NCI-H460 (cell line): ENCODE measurements at regions not wholly inside any gene's neighbourhood (a gene's known extent, or its start where the extent isn't known, plus 50 kb on each side); places are given as distances from the start of the nearest gene placed in this dataset.
"Not testable (repeated sequence)": the region's sequence is repeated elsewhere in the genome, so short reads cannot be mapped to it uniquely, and the experiment has no call there.

Experiments used
- DNase-seq: peaks from one replicate; pipeline ENCODE4 v3.0.0-alpha.2; 2016; ENCODE audit warnings: low read depth; ENCODE audit errors: extremely low read depth

GRCh38 chr9:1115370-1115769, 65.2 kb downstream of the DMRT2 start:
- no peak for DNase-seq

GRCh38 chr9:1117439-1117838, 67.3 kb downstream of the DMRT2 start:
- DNase-seq: no peak

GRCh38 chr9:1120500-1121165, 70.5 kb downstream of the DMRT2 start:
- no peak for DNase-seq

GRCh38 chr9:1125741-1126140, 75.6 kb downstream of the DMRT2 start:
- no peak for DNase-seq

- no peak for DNase-seq
These were observed 77.9 kb downstream of the DMRT2 start for GRCh38 chr9:1128046-1128445.

GRCh38 chr9:1129382-1129781, 79.2 kb downstream of the DMRT2 start:
- DNase-seq: no peak

GRCh38 chr9:1140057-1140456, 89.9 kb downstream of the DMRT2 start:
- no peak for DNase-seq

- DNase-seq: no peak
These were observed 101.5 kb downstream of the DMRT2 start for GRCh38 chr9:1151691-1152090.

- no peak for DNase-seq
These were observed 102.0 kb downstream of the DMRT2 start for GRCh38 chr9:1152171-1152570.

- DNase-seq: no peak
These were observed 104.6 kb downstream of the DMRT2 start for GRCh38 chr9:1154739-1155138.

GRCh38 chr9:1155602-1156001, 105.4 kb downstream of the DMRT2 start:
- no peak for DNase-seq

- no peak for DNase-seq
These were observed 106.8 kb downstream of the DMRT2 start for GRCh38 chr9:1156794-1157550.

- DNase-seq: no peak
These were observed 107.7 kb downstream of the DMRT2 start for GRCh38 chr9:1157836-1158235.

- no peak for DNase-seq
These were observed 120.8 kb downstream of the DMRT2 start for GRCh38 chr9:1170918-1171317.

GRCh38 chr9:1171546-1171945, 121.4 kb downstream of the DMRT2 start:
- no peak for DNase-seq

GRCh38 chr9:1173211-1173610, 123.1 kb downstream of the DMRT2 start:
- DNase-seq: no peak

- DNase-seq: no peak
These were observed 123.8 kb downstream of the DMRT2 start for GRCh38 chr9:1173993-1174392.

- no peak for DNase-seq
These were observed 129.2 kb downstream of the DMRT2 start for GRCh38 chr9:1179366-1179765.

GRCh38 chr9:1184146-1184545, 134.0 kb downstream of the DMRT2 start:
- DNase-seq: no peak

- DNase-seq: not testable (repeated sequence)
These were observed 137.0 kb downstream of the DMRT2 start for GRCh38 chr9:1187137-1187536.

GRCh38 chr9:1195636-1196035, 145.5 kb downstream of the DMRT2 start:
- DNase-seq: not testable (repeated sequence)

- no peak for DNase-seq
These were observed 147.9 kb downstream of the DMRT2 start for GRCh38 chr9:1198085-1198484.
